ENCODE measurements at regions not wholly inside any gene's neighbourhood (a gene's known extent, or its start where the extent isn't known, plus 50 kb on each side); places are given as distances from the start of the nearest gene placed in this dataset.
"Not testable (repeated sequence)": the region's sequence is repeated elsewhere in the genome, so short reads cannot be mapped to it uniquely, and the experiment has no call there.

DNA sequence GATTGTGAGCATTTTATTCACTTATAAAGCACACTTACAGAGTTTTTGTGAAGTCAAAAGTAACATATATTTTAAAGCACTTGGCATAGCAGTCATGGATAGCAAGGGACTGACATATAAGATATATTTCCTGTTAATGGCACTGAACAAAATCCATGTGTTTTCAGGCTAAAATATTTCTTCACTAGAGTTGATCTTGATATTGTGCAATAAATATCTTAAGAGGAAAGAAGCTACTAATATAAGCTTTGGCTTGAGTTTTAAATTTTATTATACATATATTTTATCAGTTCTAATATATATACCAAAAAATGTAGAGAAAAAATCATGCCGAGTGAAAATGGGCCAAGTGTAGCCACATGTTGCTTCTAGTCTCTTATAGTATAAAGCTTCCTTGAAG lies 189.7 kb upstream of the DPP10 start:
- no peak for DNase-seq (ENCODE audit: low read depth)

DNA sequence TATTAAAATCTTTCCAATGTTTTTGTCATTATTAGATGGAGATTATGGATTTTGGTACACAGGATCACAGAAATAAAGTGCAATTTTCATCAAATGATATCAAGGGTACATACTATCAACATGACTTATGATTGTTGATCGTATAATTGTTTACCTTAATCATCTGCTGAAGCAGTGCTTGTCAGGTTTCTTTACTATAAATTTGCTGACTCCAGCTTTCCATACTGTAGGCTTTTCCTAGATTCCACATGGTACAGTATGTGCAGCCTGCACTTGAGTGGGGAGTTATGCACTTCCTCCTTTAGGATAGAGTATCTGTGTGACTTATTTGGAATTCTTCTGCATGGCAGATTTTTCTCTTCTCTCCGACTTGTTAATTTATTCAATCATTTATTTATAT lies 187.6 kb upstream of the DPP10 start:
- no peak for DNase-seq (ENCODE audit: low read depth)

DNA sequence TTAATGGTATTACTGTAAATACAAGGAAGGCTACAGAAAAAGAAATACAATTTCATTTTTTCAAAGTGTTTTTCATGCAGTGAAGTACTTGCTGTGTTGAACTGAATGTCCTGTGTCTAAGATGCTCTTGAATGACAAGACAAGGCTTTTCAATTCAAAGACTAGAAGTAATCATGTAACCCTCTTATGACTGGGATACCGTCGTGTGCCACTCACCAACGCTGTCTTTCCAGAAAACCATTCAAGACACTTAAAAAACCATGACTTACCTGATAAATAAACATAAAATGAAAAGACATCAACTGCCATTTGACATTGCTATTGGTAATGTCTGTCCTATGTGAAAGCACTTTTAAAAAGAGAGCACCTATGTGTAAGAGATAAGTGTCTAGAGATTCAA lies 183.1 kb upstream of the DPP10 start:
- no peak for DNase-seq (ENCODE audit: low read depth)

DNA sequence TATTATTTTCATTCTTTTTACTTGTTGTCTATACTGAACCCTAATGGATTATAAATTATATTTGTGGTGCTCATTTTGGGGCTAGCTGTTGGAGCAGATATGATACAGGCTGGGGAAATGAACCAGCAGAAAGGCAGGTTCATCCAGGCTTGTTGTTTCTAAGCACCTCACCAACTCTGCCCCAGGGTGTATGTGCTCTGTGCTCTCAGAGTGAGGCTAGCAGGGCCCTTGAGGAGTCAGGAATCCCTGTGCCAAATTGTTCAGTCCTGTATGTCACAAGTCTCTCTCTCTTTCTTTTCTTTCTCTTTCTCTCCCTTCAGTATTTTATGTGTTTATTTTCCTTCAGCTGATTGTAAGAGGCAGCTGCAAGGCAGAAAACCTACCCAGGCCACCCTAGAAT lies 181.1 kb upstream of the DPP10 start:
- DNase-seq (ENCODE audit: low read depth): no peak

DNA sequence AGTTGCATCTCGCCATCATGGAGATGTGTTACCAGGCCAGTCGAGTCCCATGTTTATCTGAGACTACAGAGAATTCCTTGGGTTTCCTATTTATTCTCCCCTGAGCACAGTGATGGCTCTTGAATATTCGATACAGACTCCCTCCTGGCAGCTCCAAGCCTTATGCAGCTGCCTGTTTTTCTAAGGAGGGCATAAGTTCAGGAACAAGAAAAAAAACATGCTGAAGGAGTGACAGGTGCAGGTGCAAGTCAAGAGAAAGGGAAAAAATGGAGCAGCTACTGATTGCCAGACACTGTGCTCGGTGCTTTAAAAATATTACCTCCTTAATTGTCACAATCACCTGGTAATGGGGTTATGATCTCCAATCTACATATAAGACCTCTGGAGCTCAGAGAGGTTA lies 177.2 kb upstream of the DPP10 start:
- DNase-seq (ENCODE audit: low read depth): no peak

DNA sequence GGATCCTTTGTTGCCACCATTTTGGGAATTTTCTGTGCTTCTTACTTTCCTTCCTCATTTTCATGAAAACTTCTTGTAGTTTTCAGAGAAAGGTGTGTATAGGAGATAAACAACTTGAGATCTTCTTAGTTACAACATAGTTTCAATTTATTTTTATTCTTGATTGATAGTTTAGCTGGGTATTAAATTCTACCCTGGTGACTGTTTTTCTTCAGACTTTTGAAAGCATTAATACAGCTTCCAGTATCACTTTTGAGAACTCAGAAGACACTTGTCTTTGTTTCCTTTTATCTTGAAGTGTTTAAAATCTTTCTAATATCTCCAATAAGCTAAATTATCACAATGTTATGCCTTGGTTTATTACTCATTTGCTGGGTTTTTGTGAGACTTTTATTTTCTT lies 167.5 kb upstream of the DPP10 start:
- DNase-seq (ENCODE audit: low read depth): no peak

DNA sequence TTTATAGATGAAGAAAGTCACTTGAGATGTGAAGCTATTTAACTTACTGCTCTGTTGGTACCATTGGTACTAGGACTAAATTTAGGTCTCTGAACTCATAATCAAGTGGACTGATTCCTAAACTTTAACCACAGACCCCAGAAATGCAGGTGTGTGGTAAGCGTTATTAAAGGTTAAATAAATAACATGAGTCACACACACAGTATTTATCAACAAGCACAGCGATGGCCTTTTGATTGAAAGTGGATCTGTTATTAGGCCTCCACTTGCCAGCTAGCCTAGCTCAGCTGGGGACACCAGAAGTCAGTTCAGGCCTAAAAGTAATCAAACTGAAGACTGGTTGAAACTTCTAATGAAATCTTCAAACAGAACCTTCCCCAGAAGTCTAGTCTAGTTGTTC lies 161.3 kb upstream of the DPP10 start:
- DNase-seq (ENCODE audit: low read depth): no peak

DNA sequence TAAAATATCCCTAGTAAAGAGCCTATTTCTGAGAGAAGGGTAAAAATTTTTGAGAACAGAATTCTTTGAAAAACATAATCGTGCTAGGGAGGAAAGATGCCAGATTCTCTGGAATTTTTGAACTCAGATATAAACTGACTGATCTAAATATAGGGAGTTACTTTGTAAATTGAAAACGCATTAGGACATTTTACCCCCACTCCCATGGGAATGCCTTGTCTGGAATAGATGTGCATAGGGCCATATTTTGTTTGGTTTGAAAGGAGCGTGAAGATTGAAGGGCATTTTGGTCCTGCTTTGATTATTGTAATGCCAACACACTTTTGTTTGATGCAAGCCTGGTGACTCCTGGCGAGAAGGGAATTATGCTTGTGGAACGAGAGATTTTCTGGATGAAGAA lies 158.7 kb upstream of the DPP10 start:
- DNase-seq (ENCODE audit: low read depth): no peak

DNA sequence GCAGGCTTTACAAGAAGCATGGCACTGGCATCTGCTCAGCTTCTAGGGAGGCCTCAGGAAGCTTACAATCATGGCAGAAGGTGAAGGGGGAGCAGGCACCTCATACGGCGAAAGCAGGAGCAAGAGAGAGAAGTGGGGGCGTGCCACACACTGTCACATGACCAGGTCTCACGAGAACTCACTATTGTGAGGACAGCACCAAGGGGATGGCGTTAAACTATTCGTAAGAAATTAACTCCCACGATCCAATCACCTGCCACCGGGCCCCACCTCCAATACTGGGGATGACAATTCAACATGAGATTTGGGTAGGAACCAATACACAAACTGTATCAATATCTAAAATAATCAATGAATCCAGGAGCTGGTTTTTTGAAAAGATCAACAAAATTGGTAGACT lies 156.0 kb upstream of the DPP10 start:
- DNase-seq (ENCODE audit: low read depth): no peak

DNA sequence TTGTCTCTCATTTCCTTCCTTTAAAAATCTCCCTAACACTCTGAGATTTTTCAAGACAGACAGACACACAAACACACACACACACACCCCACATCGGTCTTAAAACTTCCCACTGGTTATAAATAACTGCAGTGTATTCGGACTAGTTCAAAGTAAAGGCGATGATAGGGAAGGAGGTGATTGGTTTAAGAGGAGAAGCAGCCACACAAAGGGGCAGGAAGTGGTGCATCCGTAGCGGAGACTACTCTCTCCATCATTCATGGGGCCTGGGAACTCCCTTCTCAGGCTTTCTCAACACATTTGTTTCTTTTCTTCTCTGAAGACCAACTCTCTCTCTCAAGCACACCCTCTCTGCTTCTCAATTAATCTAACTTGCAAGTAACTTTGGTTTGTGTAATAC lies 149.1 kb upstream of the DPP10 start:
- DNase-seq (ENCODE audit: low read depth): no peak

DNA sequence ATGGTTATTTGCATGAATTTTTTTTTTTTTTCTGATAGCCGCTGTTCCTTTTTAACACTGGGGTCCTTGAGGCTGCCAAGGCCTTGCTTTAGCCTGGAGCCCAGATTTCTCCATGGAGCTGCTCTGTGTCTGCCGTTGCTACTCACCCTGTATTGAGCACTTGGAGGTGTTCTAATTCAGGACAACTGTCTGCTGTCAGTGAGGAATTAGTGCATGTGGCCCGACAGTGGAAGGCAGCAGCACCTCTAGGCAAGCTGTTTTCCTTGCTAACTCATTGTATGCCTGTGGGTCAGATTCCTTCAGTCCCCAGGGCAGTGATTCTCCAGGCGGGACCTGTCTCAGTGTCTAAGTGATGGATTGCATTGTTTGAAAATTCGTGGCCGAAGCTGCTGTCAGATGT lies 147.7 kb upstream of the DPP10 start:
- no peak for DNase-seq (ENCODE audit: low read depth)

DNA sequence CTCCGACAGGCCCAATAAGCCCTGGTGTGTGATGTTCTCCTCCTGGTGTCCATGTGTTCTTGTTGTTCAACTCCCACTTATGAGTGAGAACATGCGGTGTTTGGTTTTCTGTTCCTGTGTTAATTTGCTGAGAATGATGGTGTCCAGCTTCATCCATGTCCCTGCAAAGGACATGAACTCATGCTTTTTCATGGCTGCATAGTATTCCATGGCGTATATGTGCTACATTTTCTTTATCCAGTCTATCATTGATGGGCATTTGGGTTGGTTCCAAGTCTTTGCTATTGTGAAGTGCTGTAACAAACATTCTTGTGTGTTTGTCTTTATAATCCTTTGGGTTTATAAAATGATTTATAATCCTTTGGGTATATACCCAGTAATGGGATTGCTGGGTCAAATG lies 142.1 kb upstream of the DPP10 start:
- not testable (repeated sequence) for DNase-seq (ENCODE audit: low read depth)

DNA sequence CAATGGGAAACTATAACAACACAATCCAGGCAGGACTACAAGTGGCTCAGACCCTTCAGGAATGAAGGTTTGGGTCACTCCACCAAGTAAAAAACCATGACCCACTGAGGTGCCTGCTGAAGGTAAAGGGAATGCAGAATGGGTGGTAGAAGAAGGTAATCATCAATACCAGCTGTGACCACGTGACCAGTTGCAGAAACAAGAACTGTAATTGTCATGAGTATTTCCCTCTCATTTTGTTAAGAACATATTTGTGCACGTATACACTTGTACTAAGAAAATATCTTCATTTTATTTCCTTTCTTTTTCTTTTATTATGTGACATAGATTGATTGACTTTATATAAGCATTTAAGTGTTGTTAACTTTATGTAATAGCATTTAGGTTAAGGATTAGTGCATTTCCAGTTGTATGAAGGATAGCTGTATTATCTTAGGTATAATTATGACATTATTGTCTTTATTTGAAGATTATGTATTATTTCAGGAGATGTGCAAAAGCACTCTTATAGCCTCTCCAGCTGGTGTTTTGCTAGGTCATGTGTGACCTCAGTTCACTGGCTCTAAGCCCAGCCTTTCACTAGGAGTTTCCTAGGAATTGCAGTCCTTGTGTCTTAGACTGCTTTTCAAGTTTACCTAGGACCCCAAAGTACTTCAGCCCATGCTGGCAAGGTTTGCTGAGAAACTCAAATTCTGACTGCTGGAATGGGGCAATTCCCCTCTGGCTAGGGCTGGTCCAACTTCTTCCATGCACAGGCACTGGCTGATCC lies 125.7 kb upstream of the DPP10 start:
- DNase-seq (ENCODE audit: low read depth): no peak

DNA sequence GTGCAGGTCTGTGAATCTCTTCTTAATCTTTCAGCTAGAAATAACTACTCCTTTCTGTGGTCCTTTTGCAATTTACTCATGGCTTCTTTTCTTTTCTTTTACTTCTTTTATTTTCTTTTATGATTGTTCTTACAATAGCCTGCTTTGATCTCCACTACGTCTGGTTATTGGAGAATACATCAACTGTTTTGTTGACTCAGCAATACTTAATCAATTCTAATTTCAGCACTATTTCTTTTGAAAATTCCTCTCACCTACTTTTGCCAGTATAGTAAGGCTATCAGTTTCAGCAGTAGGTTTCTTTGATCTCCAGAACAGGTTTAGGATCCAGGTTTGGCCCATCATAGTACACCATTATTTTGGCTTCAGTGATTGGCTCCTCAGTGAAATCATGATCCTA lies 111.8 kb upstream of the DPP10 start:
- DNase-seq (ENCODE audit: low read depth): no peak

DNA sequence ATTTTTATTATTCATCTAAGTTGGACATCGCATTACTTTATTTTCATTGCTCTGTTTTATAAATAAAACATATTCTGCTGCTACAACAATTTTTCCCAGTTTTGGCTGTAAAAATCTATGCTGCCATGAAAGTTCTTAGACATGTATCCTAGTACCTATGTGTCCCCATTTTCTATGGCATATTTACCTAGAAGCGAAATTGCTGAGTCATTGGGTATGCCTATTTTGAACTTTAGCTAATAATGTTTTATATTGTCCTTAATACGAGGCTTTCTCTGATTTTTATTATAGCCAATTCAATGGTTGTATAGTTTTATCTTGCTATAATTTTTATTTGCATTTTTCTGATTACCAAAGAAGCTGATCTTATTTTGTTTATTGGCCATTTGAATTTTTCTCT lies 110.5 kb upstream of the DPP10 start:
- DNase-seq (ENCODE audit: low read depth): no peak

DNA sequence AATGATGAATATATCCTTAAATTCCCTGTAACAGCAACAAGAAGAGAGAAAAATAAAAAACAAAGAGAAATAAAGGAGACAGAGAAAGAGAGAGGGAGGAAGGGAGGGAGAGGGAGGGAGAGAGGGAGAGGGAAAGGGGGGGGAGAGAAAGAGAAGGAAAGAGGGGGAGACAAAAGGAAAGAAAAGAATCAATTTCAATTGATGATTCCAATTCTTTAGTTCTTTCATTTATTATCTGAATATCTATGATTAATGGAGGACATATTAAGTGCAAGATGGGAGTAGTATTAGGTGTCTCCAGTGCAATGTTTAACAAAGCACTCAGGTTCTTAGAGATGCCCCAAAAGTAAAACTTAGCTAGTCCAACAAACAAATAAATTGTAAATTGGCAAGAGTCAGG lies 97.2 kb upstream of the DPP10 start:
- no peak for DNase-seq (ENCODE audit: low read depth)

DNA sequence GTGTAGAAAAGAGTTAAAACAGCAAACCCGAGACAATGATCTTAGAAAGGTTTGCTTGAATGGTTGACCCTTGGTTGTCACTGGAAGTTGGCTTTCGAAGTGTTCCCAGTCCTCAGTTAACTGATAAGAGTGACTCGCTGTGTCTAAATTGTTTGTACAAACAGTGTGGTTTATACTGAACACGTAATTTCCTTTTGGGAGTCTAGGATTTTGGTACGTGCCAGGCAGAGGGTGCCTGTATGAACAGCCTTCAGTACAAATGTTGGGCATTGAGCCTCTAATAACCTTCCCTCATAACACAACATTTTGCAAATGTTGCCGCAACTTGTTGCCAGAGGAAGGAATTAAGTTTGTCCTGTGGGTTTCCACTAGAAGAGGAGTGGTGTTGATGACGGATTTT lies 95.8 kb upstream of the DPP10 start:
- no peak for DNase-seq (ENCODE audit: low read depth)

DNA sequence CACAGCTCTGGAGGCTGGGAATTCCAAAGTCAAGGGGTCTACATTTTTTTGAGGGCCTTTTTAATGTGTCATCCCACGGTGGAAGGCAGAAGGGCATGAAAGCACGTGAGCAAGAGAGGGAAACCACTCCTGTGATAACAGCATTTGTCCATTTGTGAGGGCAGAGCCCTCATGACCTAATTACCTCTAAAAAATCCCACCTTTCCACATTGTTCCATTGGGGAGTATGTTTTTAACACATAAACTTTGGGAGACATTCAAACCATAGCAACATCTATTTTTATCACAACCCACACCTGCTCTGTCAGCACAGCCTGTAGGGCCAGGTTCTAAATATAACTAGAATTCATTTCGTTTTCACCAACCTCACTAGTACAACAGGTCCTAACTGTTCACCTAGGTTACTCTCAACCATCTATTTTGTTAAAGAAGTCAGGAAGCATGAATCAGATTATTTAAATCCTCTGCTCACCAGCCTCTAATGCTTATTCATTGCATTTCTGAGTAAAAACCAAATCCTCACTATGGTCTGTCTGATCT lies 92.2 kb upstream of the DPP10 start:
- no peak for DNase-seq (ENCODE audit: low read depth)

DNA sequence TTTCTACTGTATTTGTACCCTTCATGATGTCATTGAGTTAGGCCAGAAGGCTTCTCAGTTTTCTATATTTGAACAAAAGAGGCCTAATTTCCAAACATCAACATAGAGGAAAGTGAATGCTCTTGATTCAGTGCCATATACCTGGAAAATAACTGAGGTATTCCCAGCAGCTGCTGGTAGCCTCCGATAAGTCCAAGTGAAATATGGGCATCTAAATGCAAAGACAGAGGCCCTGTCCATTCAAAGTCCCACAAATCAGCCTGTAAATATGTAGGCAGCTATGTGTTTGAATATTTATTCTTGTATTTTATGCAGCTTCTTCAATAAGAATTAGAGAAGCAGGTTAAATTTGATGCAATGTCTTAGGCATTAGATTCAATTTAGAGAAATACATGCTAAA lies 89.5 kb upstream of the DPP10 start:
- no peak for DNase-seq (ENCODE audit: low read depth)

DNA sequence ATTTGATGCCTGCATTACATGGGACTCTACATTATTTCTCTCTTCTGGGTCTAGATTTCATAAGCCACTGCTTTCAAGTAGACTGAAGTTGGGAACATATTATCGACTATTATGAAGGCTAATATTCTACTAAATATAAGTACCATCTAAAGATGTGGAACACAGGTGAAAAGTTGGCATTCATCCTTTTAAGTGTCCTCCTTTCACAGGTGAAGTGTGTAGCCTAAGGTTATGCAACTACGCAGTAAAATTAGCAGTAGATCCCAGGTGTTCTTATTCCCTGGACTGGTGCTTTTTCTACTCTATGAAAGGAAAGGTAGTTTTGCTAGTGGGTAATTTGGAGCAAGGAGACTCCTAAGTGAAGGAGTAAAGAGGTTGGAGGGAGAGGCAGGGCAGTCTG lies 88.2 kb upstream of the DPP10 start:
- DNase-seq (ENCODE audit: low read depth): no peak

DNA sequence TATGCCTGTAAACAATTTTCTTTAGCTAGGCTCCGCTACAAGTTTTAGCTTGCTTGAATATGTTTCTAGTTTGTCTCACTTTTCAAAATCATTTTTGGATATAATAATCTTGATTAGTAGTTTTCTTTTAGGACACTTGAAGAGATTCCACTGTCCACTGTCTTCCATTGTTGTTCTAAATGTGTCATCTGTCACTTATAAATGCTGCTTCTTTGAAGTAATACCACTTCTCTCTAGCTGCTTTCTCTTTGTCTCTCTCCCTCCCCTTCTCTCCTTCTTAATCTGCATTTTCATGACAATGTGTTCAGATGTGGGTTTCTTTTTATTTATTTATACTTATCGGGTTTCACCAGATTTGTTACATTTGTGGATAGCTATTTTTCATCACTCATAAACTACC lies 73.7 kb upstream of the DPP10 start:
- DNase-seq (ENCODE audit: low read depth): no peak

DNA sequence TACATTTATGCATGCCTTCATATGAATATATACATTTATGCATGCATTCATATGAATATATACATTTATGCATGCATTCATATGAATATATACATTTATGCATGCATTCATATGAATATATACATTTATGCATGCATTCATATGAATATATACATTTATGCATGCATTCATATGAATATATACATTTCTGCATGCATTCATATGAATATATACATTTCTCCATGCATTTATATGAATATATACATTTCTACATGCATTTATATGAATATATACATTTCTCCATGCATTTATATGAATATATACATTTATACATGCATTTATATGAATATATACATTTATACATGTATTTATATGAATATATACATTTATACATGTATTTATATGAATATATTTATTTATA lies 70.7 kb upstream of the DPP10 start:
- not testable (repeated sequence) for DNase-seq (ENCODE audit: low read depth)

DNA sequence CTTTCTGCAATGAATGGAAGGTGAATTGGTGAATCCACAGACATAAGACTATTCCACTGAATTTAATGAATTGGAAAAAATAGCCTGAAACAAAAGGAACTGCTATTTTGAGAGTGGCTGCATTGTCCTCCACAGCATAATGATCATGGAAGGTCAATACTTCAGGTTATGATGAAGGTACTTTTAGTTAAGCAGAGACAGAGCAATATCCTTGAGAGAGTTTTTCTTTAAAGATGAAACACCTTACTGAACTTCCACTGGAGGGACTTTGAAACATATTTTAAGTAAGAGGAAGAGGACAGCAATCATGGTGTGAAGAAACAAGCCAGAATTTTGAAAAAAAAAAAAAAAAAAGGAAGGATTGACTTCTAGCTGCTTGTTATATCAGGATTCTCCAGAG lies 68.8 kb upstream of the DPP10 start:
- DNase-seq (ENCODE audit: low read depth): no peak

DNA sequence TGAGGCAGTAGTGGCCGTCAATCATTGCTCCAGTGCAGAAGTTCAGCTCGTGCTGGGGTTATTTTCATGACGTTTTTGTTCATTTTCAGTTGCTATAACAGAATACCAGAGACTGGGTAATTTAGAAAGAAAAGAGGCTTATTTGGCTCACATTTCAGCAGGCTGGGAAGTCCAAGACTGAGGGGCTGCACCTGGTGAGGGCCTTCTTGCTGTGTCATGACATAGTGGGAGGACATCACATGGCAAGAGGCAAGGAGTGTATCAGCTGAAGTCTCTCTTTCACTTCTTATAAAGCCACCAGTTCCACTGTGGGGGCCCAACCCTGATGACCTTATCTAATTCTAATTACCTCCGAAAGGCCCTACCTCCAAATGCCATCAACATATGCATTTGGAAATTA lies 58.0 kb upstream of the DPP10 start:
- no peak for DNase-seq (ENCODE audit: low read depth)
